GM21381 (cell line): ENCODE measurements at regions not wholly inside any gene's neighbourhood (a gene's known extent, or its start where the extent isn't known, plus 50 kb on each side); places are given as distances from the start of the nearest gene placed in this dataset.

ENCODE experiments used
- ATAC-seq: cut with Tn5 transposase; IDR thresholded peaks from one replicate; pipeline ENCODE4 v1.9.1; 2021; ENCODE audit warnings: mild to moderate bottlenecking, moderate library complexity; ENCODE audit not compliant: unreplicated experiment

- ATAC-seq: no peak
These were observed 314.7 kb downstream of the PDGFC start for GRCh38 chr4:156656896-156657295.

DNA sequence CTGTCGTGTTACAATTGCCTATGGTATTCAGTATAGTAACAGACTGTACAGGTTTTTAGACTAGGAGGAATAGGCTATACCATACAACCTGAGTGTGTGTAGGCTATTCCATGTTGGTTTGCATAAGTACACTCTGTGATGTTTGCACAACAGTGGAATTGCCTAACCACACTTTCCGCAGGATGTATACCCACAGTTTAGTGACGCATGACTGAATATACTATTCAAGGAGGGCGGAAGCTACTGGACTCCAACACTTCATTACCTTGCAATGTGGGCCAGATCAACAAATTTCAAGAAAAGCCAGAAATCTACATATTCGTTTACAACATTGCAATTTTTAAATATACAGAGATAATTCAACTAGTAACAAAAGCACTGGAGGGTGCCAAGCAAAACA, 317.2 kb downstream of the PDGFC start:
- ATAC-seq: no peak

GRCh38 chr4:156643826-156644225, 327.8 kb downstream of the PDGFC start:
- no peak for ATAC-seq

- ATAC-seq: no peak
These were observed 329.4 kb downstream of the PDGFC start for GRCh38 chr4:156642161-156642560.

GRCh38 chr4:156638925-156639605, 332.5 kb downstream of the PDGFC start:
- no peak for ATAC-seq

GRCh38 chr4:156638334-156638733, 333.3 kb downstream of the PDGFC start:
- no peak for ATAC-seq

DNA sequence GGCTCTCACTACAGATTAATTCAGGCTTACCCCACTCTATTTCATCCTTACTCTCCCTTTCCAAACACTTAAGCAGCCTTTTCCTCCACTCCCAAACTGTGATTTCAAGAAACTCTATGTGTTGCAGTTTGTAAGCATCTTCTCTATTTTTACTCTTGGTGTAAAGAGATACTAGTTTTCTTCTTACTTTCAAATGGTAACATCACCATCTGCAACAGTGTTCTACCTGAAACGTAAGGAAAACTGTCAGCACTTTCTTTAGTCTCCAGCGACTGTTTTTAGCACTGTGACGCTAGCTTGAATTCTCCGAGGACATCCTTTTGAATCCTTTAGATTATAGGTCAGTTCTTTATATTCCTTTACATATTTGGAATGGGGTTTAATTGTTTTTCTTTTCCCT, 335.2 kb downstream of the PDGFC start:
- no peak for ATAC-seq

GRCh38 chr4:156635051-156635450, 336.5 kb downstream of the PDGFC start:
- no peak for ATAC-seq

DNA sequence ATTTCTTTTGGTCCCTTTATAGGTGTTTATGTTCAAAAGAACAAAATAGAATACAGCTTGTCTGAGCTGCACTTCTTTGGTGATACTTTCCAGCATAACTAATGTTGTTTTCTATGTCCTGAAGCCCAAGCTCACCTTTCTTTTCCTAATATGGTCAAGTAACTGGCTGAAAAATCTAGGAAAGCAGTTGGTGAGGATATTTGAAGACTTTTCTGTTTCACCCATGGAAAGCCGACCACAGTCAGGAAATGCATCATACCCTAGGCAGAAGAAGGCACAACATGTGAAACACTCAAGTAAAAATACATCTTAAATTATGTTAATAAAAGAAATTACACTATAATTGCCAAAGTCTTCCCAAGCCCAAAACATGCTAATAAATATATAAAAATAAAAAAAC, 337.0 kb downstream of the PDGFC start:
- no peak for ATAC-seq

- ATAC-seq: no peak
These were observed 337.8 kb downstream of the PDGFC start for GRCh38 chr4:156633847-156634246.

- no peak for ATAC-seq
These were observed 342.7 kb downstream of the PDGFC start for GRCh38 chr4:156628858-156629257.

DNA sequence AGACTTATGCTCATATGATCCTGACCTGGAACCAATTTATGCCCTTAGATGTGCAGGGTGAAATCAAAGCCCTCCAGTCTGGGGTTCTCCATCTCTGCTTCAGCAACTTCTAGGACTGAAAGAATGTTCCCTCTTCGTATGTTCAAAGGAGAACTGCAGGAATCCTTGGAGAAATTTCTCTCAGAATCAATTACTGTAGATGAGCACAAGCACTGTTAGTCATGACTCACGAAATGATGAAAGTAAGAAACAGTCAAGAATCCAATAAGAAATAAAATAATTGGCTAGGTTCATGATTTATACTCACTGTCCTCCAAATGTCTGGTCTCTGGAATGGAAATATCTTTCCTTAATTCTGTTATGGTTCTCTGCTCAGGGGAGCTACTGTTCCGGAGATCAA, 348.2 kb downstream of the PDGFC start:
- ATAC-seq: no peak

- no peak for ATAC-seq
These were observed 350.8 kb downstream of the PDGFC start for GRCh38 chr4:156620786-156621185.

DNA sequence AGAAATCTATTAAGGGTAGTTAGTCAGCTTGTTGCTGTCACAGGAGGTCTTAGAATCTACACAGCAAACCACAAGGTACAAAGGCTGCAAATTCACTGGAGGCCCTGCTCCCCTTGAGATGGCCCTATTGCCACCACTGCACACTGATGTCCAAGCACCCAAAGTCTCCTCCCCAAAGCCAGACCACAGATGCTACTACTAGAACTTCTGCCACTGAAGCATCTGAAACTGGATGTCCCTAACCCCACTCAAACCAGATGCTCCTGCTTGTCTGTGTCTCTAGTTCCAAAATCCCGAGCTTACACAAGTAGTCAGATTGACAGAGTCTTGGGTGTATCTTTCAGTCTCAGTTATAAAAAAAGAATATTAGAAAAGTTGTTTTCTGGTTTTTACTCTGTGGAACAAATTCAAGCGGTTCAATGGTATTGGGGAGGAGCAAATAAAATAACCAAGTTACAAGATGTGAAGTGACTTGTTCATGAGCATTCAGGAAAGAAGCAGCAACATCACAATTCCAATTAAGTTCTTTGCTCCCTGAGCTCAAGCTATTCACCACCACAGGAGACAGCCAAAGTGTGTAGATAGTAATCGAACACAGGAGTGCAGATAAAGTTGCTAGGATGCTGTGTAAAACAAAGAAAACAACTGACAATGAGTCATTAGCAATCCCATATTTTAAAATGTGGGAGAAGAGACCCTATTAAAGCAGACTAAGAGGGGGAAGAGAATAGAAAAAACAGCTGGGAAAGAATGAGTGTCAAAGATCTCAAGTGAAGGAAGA, 352.3 kb downstream of the PDGFC start:
- ATAC-seq: no peak

- no peak for ATAC-seq
These were observed 356.5 kb downstream of the PDGFC start for GRCh38 chr4:156615066-156615531.

DNA sequence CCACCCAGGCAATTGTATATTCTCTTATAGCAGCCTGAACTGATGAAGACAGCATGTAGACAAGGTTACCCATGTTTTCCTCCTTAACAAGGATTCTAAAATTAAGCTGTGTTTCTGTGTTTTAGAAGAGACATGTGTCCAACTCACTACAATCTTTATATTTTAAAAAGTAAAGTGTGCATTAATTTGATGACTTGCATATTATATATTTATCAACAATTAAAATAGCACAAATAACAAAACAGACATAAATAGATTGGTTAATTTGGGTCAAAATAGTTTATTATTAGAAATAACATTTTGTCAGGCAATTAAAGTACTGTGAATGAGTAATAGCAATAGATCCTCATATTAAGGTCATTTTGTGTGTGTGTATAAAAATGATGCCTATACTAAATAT, 357.1 kb downstream of the PDGFC start:
- no peak for ATAC-seq

GRCh38 chr4:156609421-156609820, 362.2 kb downstream of the PDGFC start:
- ATAC-seq: no peak

DNA sequence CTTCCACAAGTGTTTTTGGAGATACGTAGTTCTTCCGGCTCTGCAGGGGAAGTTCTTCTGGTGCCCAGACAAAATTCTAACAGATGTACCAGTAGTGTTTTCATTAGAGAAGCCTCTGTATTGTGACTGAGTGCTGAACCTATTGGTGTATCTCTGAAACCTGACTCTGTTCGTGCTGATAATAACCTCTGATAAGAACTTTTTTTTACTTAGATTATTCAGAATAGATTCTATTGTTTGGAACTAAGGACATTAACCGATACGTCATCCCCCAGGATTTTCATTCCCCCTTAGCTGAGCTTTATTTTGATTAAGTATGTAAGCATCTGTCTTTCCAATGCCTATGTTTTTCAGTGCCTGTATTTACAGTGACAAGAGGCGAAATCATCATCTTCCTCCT, 362.9 kb downstream of the PDGFC start:
- no peak for ATAC-seq

- ATAC-seq: no peak
These were observed 364.1 kb downstream of the PDGFC start for GRCh38 chr4:156607478-156607857.

DNA sequence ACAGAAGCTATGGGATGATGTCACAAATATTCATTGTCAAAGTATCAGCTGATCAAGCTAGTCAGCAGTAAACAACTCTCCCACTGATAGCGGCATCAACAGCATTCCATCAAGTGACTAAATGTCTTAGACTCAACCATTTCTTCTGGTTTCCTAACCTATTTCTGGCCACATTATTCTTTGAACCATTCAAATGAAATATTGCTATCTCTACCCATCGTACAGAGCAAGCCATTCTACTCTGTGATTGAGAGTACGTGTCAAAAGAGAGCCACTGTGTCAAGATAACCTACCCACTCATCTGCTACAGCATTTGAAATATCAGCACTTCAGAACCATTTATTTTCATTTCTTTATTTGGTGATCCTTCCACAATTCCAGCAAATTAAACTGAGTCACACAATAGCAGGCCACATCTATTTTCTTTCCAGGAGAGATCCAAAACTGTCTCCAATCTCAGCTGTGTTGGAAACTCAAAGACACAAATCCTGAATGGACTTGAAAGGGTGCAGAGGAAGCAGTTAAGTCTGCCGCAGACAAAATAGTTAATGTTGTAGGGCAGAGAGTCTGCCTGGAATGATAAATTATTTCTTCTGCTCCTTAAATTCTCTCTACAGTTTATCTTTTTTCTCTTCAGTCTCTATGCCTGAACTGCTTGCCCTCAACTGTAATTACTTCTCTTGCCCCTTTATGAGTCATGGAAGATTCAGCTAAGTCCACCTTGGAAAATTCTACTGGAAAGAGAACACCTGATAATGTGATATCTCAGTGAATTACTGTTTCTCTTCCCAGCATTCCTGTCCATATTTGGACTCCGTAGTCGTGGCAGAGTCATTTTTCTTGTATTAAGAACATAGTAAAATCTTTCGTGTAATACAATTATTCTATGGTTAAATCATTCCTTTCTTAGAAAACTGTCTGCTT, 364.8 kb downstream of the PDGFC start:
- ATAC-seq: no peak

GRCh38 chr4:156598138-156598681, 373.4 kb downstream of the PDGFC start:
- no peak for ATAC-seq
